ENCODE measurements at regions not wholly inside any gene's neighbourhood (a gene's known extent, or its start where the extent isn't known, plus 50 kb on each side); places are given as distances from the start of the nearest gene placed in this dataset.
"Not testable (repeated sequence)": the region's sequence is repeated elsewhere in the genome, so short reads cannot be mapped to it uniquely, and the experiment has no call there.

GRCh38 chr9:63823375-63824201, 1461.4 kb downstream of the FOXD4L5 start:
- not testable (repeated sequence) for TF ChIP-seq CTCF, POLR2A (IDR thresholded peaks at IDR 0.05)

Measured in thyroid gland (tissue), 4 donors.